ENCODE measurements at regions not wholly inside any gene's neighbourhood (a gene's known extent, or its start where the extent isn't known, plus 50 kb on each side); places are given as distances from the start of the nearest gene placed in this dataset.

DNA sequence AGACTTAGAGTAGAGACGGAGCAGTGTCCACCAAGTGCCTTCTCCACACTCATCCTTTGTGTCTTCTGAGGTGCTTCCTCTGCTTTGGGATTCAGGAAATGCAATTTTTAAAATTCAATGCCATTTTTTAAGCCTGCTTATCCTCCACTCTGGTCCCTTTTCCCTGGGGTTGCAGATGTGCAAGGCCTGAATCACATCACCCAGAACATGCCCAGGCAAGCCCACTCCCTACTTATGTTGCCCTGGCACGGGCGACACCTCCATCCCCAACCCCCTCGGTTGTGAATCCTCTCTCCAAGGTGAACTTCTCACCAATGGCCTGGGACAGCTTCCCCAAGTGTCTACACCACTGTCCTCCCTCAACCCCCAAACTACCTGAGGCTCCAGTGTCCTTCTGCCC, 116.2 kb downstream of the C17orf67 start:
- TF ChIP-seq CTCF (conservative IDR thresholded peaks at IDR 0.05; ENCODE audit: low read depth, low read length) (no peak), NFE2L2 (IDR thresholded peaks at IDR 0.05; ENCODE audit: low read depth, low read length) (no peak), BHLHE40 (IDR thresholded peaks at IDR 0.05; ENCODE audit: low read depth, low read length) (no peak), CHD1 (IDR thresholded peaks at IDR 0.05; ENCODE audit: low read depth, low read length) (no peak), POLR2A (IDR thresholded peaks at IDR 0.05; ENCODE audit: low read depth, low read length) (no peak), CEBPB (IDR thresholded peaks at IDR 0.05; ENCODE audit: low read depth, low read length) (no peak), RFX5 (IDR thresholded peaks at IDR 0.05; ENCODE audit: low read depth, low read length) (no peak), RAD21 (IDR thresholded peaks at IDR 0.05; ENCODE audit: low read length) (no peak), RCOR1 (IDR thresholded peaks at IDR 0.05; ENCODE audit: insufficient replicate concordance, low read length) (no peak), MAZ (IDR thresholded peaks at IDR 0.05; ENCODE audit: borderline replicate concordance, low read depth, low read length) (no peak)
- TF ChIP-seq, protein P1, sequence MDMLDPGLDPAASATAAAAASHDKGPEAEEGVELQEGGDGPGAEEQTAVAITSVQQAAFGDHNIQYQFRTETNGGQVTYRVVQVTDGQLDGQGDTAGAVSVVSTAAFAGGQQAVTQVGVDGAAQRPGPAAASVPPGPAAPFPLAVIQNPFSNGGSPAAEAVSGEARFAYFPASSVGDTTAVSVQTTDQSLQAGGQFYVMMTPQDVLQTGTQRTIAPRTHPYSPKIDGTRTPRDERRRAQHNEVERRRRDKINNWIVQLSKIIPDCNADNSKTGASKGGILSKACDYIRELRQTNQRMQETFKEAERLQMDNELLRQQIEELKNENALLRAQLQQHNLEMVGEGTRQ (IDR thresholded peaks at IDR 0.05; ENCODE audit: low read depth, low read length): no peak

All from IMR-90 (cell line).